ENCODE measurements at regions not wholly inside any gene's neighbourhood (a gene's known extent, or its start where the extent isn't known, plus 50 kb on each side); places are given as distances from the start of the nearest gene placed in this dataset.
A peak's percentile ranks its signal among the peaks of the same experiment; 100 is the strongest.

GRCh38 chr2:30048636-30049175, 98.1 kb upstream of the YPEL5 start:
- no peak for DNase-seq (ENCODE audit: low spot score)

GRCh38 chr2:30055548-30055947, 91.3 kb upstream of the YPEL5 start:
- DNase-seq (ENCODE audit: low spot score): no peak

GRCh38 chr2:30060562-30060961, 86.2 kb upstream of the YPEL5 start:
- DNase-seq (ENCODE audit: low spot score): no peak

- no peak for DNase-seq (ENCODE audit: low spot score)
Measured at GRCh38 chr2:30068067-30068466, 78.7 kb upstream of the YPEL5 start.

GRCh38 chr2:30072250-30072842, 74.5 kb upstream of the YPEL5 start:
- DNase-seq (ENCODE audit: low spot score): peak; percentile 58

- DNase-seq (ENCODE audit: low spot score): no peak
Measured at GRCh38 chr2:30073523-30073922, 73.3 kb upstream of the YPEL5 start.

GRCh38 chr2:30074023-30074422, 72.8 kb upstream of the YPEL5 start:
- no peak for DNase-seq (ENCODE audit: low spot score)

- DNase-seq (ENCODE audit: low spot score): no peak
Measured at GRCh38 chr2:30078521-30078920, 68.3 kb upstream of the YPEL5 start.

- no peak for DNase-seq (ENCODE audit: low spot score)
Measured at GRCh38 chr2:30084915-30085314, 61.9 kb upstream of the YPEL5 start.

GRCh38 chr2:30089171-30089570, 57.6 kb upstream of the YPEL5 start:
- no peak for DNase-seq (ENCODE audit: low spot score)

GRCh38 chr2:30095402-30095801, 51.4 kb upstream of the YPEL5 start:
- DNase-seq (ENCODE audit: low spot score): no peak

- DNase-seq (ENCODE audit: low spot score): no peak
Measured at GRCh38 chr2:30096451-30096850, 50.4 kb upstream of the YPEL5 start.

All from kidney capillary endothelial cell (primary cell).